Thymus (tissue), 11 donors: ENCODE measurements at regions not wholly inside any gene's neighbourhood (a gene's known extent, or its start where the extent isn't known, plus 50 kb on each side); places are given as distances from the start of the nearest gene placed in this dataset.

Experiments
- DNase-seq, 9 donors: peaks; one replicate each; pipeline ENCODE4 v3.0.0-alpha.2; 2013; ENCODE audit warnings: low spot score in 9 of 9, low read depth in 6 of 9, missing footprints in 1 of 9
- H3K27ac ChIP-seq, 2 donors: one replicate each; pipeline ENCODE4 v1.5.1; 2013; ENCODE audit warnings: control low read depth in 1 of 2, low read depth in 1 of 2, low read length in 1 of 2, mild to moderate bottlenecking in 1 of 2, moderate library complexity in 1 of 2
- H3K27me3 ChIP-seq, 2 donors: one replicate each; pipeline ENCODE4 v1.5.1; 2013; ENCODE audit warnings: low read length in 1 of 2; ENCODE audit not compliant: control insufficient read depth in 2 of 2, insufficient read depth in 1 of 2
- H3K36me3 ChIP-seq, 2 donors: one replicate each; pipeline ENCODE4 v1.5.1; 2013; ENCODE audit warnings: low read length in 1 of 2, mild to moderate bottlenecking in 1 of 2, moderate library complexity in 1 of 2; ENCODE audit not compliant: control insufficient read depth in 2 of 2, insufficient read depth in 2 of 2
- H3K4me1 ChIP-seq, 2 donors: one replicate each; pipeline ENCODE4 v1.5.1; 2013; ENCODE audit warnings: low read length in 2 of 2; ENCODE audit not compliant: control insufficient read depth in 2 of 2, insufficient read depth in 2 of 2
- H3K4me3 ChIP-seq, 2 donors: one replicate each; pipeline ENCODE4 v1.5.1; 2013; ENCODE audit warnings: low read length in 2 of 2, control low read depth in 1 of 2, mild to moderate bottlenecking in 1 of 2
- H3K9me3 ChIP-seq, 2 donors: one replicate each; pipeline ENCODE4 v1.5.1; 2013; ENCODE audit warnings: low read length in 1 of 2, mild to moderate bottlenecking in 1 of 2; ENCODE audit not compliant: control insufficient read depth in 2 of 2, insufficient read depth in 1 of 2
- WGBS: extraction: QIAGEN DNeasy Blood & Tissue Kit; methylation state at CpG from one replicate; pipeline ENCODE4 v1.1.7; 2013; 5-methylcytosine and 5-hydroxymethylcytosine counted together
- donor health status: healthy.

- Histone ChIP-seq H3K4me1 (no peaks in the 10 kb centered on the region), H3K27ac (no peak overlapping the region), H3K4me3 (no peak overlapping the region), H3K9me3 (no peaks in the 10 kb centered on the region), H3K36me3 (no peaks in the 10 kb centered on the region), H3K27me3 (no peaks in the 10 kb centered on the region)
- no peak for DNase-seq
- WGBS = 95% methylated on average over 12 of the region's 12 CpGs
Measured at GRCh38 chr1:182003953-182004586, 57.4 kb downstream of the ZNF648 start.

DNA sequence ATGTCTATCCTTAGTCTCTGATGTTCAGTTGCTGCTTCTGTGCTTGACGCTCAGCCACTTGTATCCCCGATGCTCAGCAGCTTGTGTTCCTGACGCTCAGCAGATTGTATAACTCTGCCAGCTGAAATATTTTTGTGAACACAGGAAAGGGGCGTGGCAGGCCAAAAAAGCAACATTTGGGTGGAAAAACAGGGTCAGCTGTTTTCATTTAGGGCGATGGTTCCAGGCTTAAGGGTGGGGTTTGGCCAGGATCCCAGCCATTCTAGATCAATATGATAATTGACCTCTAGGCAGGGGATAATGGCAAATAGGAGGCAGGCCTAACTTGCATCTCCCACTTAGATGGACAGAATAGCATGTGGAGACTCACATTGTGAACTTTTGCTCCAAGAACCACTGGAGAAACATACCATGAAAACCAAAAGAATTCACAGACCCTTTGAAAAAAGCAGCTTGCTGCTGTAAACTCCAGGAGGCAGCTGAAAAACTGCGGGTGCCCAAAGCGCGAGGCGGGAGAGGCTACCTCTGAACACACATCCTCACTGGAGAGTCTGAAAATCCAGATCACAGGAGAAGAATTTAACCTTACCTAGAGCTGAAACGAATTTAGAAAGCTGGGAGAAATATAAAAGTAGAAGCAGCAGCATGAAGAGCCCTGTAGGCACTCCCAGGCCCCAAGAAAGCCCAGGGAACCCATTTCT is 58.3 kb downstream of the ZNF648 start:
- Histone ChIP-seq H3K4me1 (no peaks in the 10 kb centered on the region), H3K27ac (no peak overlapping the region), H3K4me3 (no peak overlapping the region), H3K9me3 (no peaks in the 10 kb centered on the region), H3K36me3 (no peaks in the 10 kb centered on the region), H3K27me3 (no peaks in the 10 kb centered on the region)
- 86% methylated on average over 10 of the region's 10 CpGs for WGBS
- no peak for DNase-seq

DNA sequence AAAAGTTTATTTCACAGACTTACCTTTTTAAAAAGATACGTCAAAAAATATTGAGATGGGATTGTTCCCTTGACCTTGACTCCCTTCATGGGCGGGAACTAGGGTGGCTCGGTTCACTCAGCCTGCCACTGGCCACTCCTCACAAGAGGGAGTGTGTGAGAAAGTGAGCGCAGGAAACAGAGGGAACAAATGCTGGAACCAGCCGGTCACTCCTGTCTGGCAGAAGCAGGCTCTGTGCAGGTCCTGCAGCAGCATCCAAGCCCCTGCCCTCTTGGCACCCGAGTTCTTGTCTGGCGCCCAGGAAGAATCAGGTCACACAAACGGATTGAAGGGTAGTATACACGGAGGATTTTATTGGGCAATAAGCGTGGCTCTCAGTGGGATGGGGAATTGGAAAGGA is 58.9 kb downstream of the ZNF648 start:
- Histone ChIP-seq H3K4me1 (no peaks in the 10 kb centered on the region), H3K4me3 (no peak overlapping the region), H3K27me3 (no peaks in the 10 kb centered on the region), H3K36me3 (no peaks in the 10 kb centered on the region), H3K27ac (no peak overlapping the region), H3K9me3 (no peaks in the 10 kb centered on the region)
- no peak for DNase-seq
- WGBS = 76% methylated on average over 10 of the region's 10 CpGs

DNA sequence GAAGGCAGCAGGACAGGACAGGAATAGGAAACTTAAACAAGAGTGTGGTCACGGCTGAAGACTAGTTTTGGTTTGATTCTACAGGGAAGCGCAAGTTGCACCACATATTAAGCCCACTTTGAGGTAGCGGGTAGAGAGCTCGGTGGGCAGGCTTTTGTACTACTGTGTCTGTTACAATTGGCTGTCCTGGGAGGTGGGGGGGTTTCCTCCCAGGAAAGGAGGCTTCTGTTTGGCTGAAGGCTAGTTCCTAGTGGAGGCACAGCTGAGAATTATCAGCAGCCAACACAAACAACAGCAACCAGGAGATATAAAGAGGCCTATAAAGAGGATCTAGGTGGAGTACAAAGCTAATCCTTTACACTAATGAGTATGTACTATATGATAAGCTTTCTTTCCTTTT is 62.7 kb downstream of the ZNF648 start:
- 93% methylated on average over 4 of the region's 4 CpGs for WGBS
- no peak for DNase-seq
- H3K36me3 ChIP-seq = no peaks in the 10 kb centered on the region
- no peaks in the 10 kb centered on the region for H3K9me3 ChIP-seq
- no peaks in the 10 kb centered on the region for H3K4me1 ChIP-seq
- H3K4me3 ChIP-seq = no peak overlapping the region
- no peak overlapping the region for H3K27ac ChIP-seq
- H3K27me3 ChIP-seq = no peaks in the 10 kb centered on the region

DNA sequence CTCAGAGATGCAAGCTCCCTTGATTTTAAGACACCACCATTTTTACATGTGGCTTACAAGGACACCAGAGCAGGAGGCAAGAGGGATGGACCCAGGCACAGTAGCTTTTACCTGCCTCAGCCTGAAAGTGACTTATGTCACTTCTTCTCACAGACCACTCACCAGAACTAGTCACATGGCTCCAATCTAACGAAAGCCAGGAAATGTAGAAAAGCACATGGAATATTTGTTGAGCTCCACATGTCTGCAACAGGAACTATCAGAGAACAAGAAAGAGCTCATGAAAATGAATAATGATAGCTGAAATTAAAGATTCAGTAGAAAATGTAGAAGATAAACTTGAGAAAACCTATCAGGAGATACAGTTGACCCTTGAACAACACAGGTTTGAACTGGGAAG is 69.4 kb downstream of the ZNF648 start:
- WGBS = 53% methylated on average over 1 of the region's 1 CpG
- no peaks in the 10 kb centered on the region for H3K4me1 ChIP-seq

GRCh38 chr1:181990728-181991127 is 70.8 kb downstream of the ZNF648 start:
- 98% methylated on average over 2 of the region's 2 CpGs for WGBS
- no peaks in the 10 kb centered on the region for H3K9me3 ChIP-seq

More for the DNA sequence above, 69.4 kb downstream of the ZNF648 start:
- Histone ChIP-seq H3K27ac (no peak overlapping the region), H3K4me3 (no peak overlapping the region), H3K27me3 (no peaks in the 10 kb centered on the region), H3K36me3 (no peaks in the 10 kb centered on the region), H3K9me3 (no peaks in the 10 kb centered on the region)
- DNase-seq = no peak

GRCh38 chr1:181989261-181989920 is 72.1 kb downstream of the ZNF648 start:
- H3K9me3 ChIP-seq = no peaks in the 10 kb centered on the region
- no peak overlapping the region for H3K4me3 ChIP-seq
- H3K36me3 ChIP-seq = no peaks in the 10 kb centered on the region
- WGBS = 89% methylated on average over 2 of the region's 2 CpGs
- no peaks in the 10 kb centered on the region for H3K4me1 ChIP-seq
- DNase-seq = no peak
- H3K27me3 ChIP-seq = no peaks in the 10 kb centered on the region
- no peak overlapping the region for H3K27ac ChIP-seq

More at GRCh38 chr1:181990728-181991127, 70.8 kb downstream of the ZNF648 start:
- Histone ChIP-seq H3K27ac (no peak overlapping the region), H3K27me3 (no peaks in the 10 kb centered on the region), H3K4me1 (no peaks in the 10 kb centered on the region), H3K36me3 (no peaks in the 10 kb centered on the region), H3K4me3 (no peak overlapping the region)
- DNase-seq = no peak

DNA sequence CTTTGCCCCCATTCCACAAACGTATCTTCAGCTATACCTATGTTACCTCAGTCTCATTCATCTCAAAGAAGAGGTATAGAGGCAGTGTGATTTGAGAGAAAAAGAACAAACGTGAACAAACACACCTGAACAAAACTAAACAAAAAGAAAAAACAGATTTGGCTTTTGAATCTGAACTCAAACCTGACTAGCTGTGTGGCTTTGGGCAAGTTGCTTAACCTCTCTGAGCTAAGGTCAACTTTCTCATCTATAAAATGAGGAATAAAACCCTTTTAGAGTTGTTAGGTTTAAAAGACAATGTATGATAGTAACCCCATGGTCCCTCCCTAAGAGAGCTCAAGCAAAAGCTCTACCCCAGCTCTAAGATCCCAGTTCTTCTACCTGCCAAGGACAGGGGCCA is 73.5 kb downstream of the ZNF648 start:
- no peaks in the 10 kb centered on the region for H3K4me1 ChIP-seq
- H3K9me3 ChIP-seq = no peaks in the 10 kb centered on the region
- 85% methylated on average over 2 of the region's 2 CpGs for WGBS
- no peak for DNase-seq
- no peak overlapping the region for H3K27ac ChIP-seq
- H3K4me3 ChIP-seq = no peak overlapping the region
- H3K36me3 ChIP-seq = no peaks in the 10 kb centered on the region
- H3K27me3 ChIP-seq = no peaks in the 10 kb centered on the region

- WGBS = 79% methylated on average over 6 of the region's 6 CpGs
- H3K4me1 ChIP-seq = no peaks in the 10 kb centered on the region
- DNase-seq = no peak
Measured at GRCh38 chr1:181987334-181987895, 74.1 kb downstream of the ZNF648 start.

More at GRCh38 chr1:181987334-181987895, 74.1 kb downstream of the ZNF648 start:
- Histone ChIP-seq H3K36me3 (no peaks in the 10 kb centered on the region), H3K9me3 (no peaks in the 10 kb centered on the region), H3K27me3 (no peaks in the 10 kb centered on the region), H3K27ac (no peak overlapping the region), H3K4me3 (no peak overlapping the region)
